NCI-H2171 treated with DMSO at 0.1 percent for 48 hours (cell line): ENCODE measurements at regions not wholly inside any gene's neighbourhood (a gene's known extent, or its start where the extent isn't known, plus 50 kb on each side); places are given as distances from the start of the nearest gene placed in this dataset.
A peak's percentile ranks its signal among the peaks of the same experiment; 100 is the strongest.

Source experiments
- DNase-seq: peaks from one replicate; lab custom pipeline; 2025; lab: John Stamatoyannopoulos, UW

DNA sequence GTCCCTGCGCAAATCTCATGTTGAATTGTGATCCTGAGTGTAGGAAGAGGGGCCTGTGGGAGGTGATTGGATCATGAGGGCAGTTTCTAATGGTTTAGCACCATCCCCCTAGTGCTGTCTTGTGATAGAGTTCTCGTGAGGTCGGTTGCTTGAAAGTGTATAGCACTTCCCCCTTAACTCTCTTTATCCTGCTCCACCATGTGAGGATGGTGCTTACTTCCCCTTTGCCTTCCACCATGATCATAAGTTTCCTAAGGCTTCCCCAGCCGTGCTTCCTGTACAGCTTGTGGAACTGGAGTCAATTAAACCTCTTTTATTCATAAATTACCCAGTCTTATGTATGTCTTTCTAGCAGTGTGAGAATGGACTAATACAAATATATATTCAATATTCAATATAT, 303.7 kb upstream of the SEL1L start:
- DNase-seq = no peak

DNA sequence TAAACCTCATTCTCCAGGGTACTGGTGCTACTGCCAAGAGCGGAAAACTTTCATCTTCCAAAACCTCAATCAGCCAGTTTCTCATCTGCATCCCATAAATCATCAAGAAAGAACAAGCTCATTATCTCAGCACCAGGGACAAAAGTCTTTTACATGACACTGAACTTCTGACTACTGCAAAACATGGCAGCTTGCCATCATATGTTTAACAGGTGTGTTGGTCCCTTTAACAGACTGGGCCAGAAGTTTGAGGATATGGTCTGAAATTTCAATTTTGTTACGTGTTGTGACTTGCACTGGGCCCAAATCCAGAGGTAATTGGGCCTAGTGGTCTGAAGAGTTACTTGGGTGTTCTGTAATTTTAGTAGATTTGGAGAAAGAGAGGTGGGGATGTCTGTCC, 305.4 kb upstream of the SEL1L start:
- peak; percentile 23 for DNase-seq

DNA sequence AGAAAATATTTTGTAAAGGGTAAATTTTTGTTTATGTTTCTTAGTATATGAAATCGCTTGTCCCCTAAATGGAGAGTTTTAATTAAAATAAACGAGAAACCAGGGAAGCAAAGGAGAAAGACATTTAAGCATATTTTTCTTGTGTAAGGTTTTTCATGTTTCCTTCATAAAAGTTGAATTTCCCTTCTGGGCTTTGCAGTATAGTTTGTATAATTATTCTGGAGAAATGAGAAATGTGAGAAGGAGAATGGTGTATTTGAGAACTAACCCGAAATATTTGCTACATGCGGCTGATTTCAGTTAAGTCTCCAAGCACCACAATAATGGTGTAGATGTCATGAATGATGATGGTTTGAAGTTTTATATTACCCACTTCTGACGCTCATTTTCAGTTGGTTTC, 307.7 kb upstream of the SEL1L start:
- no peak for DNase-seq

DNA sequence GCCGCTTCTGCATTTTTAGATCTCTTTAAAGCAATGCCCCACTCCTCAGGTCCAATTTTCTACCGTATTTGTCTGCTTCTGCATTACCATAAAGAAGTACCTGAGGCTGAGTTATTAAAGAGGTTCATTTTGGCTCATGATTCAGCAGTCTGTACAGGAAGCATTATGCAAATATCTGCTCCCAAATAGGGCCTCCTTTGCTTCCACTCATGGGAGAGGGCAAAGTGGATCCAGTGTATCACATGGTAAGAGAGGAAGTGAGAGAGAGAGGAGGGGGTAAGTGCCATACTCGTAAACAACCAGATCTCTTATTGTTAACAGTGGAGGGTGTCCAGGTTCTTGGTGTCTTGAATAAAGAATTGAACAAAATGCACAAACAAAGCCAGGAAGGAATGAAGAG, 316.1 kb upstream of the SEL1L start:
- DNase-seq = no peak

DNA sequence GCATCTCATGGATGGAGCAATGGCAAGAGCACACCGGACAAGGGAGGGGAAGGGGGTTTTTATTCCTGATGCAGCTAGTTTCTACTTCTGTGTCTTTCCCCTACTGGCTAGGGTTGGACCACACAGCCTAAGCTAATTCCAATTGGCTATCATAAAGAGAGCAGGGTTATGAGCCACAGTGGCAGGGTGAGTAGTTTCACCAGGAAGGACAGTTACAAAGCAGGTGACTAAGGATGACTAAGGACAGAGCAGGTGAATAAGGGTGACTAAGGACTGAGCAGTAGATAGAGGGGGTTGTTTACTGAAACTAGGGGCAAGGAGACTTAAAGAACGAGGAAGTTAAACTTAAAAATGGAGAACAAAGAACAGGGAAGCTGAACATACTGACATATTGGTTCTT, 321.4 kb upstream of the SEL1L start:
- DNase-seq = no peak

DNA sequence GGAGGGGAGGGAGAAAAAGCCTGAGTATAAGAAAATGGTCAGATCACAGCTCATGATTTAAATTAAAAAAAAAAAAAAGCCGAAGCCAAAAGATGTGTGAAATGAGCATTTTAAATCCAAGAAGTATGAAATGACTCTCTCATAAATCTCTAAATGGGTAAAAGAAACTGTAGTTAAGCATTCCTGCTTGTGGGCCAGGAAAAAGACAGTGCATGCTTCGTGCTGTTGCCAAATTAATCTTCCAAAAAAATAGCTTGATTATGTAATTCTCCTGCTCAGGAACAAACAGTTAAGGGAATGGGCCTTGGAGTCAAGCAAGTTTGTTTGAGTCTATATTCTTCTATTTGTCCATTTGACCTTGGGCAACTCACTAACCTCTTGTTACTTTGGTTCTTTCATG, 325.4 kb upstream of the SEL1L start:
- DNase-seq = no peak

DNA sequence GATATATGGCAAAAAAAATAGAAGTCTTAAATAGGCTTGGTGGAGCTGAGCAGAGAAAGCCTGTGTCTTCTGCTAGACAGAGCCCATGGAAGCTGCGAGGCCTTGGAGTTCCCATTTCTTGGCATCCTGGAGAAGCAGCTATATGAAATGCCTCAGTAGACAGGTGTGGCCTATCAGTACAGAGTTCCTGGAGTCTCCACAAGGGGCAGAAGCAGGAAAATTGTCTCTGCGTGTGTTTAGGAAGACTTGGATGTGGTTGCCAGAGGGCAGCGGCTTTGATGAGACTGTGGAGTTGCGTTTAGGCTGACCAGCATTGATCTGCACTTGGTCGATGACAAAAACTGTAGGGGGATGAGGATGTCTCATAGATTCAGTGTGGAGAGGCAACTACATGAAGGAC, 334.5 kb upstream of the SEL1L start:
- peak; percentile 19 for DNase-seq

DNA sequence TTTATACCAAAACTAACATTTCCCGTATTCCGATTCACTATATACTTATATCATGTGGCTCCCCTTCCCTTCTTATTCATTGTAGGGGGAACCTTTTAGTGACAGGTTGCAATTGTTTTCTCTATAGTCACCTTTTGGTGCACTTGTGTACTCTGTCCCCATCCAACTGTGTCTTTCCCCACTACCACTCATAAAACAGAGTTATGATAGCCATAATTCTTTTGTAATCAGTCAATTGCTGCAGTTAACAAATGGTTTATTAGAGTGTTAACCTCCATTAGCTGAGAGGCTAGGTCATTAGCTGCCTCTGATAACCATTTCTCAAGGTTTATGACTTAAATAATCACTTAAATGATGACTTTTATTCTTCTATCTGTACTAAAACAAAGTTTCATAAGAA, 338.1 kb upstream of the SEL1L start:
- no peak for DNase-seq

DNA sequence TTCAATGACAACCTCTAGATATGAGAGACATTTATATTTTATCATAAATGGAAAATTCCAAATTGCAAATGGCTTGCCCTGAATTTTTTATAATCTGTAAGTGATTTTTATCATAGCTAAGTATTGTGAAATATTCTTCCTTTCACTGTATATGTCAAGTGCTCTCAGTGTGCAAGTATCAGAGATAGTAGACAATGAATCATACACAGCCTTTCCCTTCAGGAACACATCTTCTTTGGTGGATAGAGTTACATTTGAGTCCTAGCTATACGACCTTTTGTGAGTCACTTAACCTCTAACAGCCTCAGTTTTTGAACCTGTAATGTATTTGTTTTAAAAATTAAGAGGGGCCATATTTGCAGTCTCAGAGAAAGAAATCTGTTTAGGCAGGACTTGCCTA, 350.7 kb upstream of the SEL1L start:
- no peak for DNase-seq

DNA sequence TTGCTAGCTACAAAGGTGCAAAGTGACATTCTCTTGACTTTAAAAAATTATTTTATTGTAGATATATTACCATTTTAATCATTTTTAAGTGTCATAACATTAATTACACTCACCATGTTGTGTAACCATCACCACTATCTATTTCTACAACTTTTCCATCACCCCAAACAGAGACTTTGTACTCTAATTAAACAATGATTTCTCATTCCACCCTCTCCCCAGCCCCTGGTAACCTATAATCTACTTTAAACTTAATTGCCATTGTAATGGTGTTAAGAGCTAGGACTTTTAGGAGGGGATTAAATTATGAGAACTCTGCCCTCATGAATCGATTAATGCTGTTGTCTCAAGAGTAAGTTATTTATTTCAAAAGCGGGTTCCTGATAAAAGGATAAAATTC, 352.9 kb upstream of the SEL1L start:
- no peak for DNase-seq

DNA sequence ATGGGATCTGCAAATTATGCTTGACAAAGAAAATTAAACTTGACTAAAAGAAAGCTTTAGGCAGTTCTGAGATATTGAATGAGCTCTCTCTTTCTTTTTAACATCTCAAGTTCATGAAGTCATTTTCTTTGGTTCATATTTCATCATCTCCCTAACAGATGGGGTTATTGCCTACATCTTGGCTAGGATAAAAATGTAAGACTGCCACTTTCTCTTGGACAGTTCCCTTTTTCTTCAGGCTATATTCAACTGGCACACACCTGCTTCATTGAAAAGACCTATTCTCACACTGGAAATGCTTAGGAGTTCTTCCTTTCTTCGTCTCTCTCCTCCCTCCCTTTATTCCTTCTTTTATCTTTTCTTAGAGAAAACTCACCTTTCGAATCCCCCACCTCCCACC, 355.9 kb upstream of the SEL1L start:
- peak; percentile 16 for DNase-seq

DNA sequence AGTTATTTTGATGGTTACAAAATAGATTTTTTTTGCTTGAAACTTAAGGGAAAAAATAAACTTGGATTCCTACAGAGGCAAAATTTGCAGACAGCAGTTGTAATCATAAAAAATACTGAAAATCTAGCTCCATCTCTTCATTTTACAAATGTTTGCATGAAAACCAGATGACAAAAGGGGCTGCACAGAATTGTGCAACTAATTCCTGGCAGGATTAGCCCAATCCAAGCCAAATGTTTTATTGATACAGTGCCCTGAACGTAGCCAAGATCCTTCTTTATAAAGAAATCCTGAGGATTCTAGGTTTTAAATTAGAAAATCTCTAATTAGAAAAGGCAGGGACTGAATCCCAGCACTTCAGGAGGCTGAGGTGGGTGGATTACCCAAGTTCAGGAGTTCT, 356.4 kb upstream of the SEL1L start:
- no peak for DNase-seq

DNA sequence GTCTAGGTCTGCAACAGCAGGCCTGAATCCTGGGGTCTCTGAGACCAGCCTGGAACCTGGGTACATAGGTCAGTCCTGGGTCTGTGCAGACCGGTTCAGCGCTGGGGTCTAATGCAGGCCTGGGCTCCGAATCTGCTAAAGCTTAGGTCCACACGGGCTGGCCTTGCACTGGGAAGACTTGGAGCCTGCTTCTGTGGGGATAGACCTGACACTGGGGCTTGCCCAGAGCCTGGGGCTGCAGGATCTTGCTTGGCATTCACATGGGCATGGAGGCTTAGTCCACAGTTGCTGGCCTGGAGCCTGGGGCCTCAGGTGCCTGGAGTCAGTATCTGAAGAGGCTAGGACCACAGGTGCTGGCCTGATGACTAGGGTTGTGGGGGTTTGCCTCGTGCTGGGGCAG, 369.8 kb upstream of the SEL1L start:
- DNase-seq = no peak

DNA sequence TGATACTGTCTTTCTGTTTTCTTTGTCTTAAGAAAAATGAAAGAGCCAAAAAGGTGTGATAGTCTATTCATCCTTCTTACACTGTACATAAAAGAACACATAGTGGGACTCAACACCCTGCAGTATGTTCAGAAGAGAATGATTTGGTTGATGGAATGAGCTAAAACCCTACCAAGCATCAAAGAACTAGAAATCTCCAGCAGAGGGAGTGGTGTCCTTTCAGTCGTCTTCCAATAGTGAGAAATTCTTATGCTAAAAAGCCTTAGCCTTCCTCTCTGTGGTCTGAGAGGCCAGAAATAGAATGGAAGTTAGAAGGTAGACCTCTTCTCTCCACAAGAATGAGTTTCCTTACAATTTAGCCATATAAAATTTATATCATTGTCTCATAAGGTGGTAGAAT, 393.4 kb upstream of the SEL1L start:
- DNase-seq = peak; percentile 48

DNA sequence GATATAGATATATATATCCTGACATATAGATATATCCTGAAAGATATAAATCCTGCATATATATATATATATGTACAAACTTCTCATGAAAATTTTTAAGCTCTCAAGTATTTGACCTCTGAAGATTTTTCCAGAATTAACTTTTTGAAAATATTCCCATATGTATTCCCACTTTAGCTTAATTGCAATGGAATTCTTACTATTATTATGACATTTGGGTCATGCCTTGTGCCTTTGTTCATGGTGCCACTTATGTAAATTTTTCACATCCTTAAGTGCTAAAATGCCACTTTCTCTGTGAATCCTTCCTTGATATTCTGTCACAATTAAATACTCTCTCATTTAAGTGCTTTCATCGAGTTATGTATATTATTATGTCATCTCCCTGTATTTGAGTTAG, 398.2 kb upstream of the SEL1L start:
- DNase-seq = no peak

DNA sequence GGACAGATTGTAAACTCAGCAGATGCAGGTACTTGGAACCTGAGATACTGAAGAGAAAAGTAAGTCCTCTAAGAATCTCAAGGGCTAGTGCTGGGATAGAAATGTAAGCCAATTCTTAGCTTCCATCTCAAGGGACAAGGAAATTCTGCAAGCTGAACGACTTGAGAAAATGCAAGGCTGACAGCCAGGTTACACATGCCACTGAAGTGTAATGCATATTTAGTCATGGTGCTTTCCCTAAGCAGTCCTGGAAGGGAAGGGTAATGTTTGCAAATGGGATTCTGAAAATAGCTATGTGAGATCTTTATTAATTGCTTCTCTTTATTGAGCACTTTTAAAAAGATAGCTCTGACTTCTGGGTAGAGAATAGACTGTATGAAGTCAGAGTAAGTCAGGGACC, 402.7 kb upstream of the SEL1L start:
- no peak for DNase-seq

DNA sequence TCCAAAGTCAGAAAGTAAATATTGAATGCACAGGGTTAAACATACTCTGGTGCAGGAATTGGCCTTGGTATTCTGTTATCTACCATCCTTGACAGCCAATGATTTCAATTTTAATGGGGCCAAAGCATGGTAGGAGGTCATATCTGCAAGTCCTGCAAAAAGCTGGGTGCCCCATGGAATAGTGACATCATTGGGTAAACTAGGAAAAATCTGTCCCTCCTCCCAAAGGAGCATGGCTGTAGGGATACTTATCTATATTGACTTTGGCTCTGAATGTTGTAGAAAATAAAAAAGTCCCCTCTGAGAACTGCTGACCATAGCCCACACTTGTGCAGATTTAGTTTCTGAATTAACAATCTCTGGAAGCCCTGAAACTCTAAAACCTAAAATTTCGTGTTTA, 403.2 kb upstream of the SEL1L start:
- no peak for DNase-seq

DNA sequence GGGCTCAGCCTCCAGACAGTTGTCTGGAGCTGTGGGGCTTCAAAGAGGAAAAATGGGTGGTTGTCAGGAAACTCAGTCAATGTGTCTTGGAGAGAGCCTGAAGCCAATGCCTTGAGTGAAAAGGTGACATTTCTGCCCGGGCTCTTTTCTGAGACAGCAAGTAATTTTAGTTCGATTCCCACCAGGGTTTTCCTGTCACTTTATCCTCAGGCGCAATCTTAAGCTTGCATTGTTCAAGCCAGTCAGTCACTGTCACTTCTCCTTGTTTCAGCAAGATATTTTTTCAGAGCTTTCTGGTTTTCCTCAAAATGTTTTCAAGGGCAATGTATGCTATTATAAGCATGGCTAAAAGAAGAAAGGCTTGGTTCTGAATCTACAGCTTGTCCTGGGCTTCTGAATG, 404.7 kb upstream of the SEL1L start:
- no peak for DNase-seq

DNA sequence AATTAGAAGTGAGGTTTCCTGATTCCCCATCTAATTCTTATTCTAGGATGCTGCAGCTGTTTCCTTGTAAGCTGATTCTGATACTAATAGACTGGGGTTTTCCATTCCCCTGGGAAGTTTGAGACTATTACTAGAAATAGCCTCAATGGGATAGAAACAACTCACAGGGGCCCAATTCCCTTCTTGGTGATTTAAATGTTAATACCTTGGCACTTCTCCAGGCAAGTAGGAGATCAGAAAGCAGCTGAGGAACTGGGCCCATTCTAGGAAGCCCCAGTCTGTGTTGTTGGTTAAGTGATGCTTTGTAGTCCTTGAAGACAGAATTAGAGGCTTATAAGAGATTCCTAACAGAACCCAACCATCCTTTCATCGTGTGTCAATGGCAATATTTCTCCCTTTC, 407.0 kb upstream of the SEL1L start:
- peak; percentile 51 for DNase-seq

DNA sequence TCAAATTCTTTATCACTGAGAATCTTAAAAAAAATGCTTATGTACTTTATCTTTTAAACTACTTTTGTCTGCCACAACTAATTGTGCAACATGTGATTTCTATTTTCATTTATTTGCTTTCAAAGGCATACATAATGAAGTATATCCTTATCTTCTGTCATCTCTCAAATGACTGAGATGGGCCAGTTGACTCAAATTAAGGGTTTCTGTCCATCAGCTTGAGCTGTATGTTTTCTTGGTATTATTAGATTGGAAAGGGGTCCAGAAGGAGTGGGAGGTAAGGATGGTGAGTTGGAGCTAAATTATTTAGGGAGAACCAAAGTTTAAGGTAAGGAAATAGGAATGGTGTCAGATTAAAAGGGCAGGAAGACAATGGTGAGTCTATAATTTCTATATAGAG, 408.4 kb upstream of the SEL1L start:
- DNase-seq = no peak

DNA sequence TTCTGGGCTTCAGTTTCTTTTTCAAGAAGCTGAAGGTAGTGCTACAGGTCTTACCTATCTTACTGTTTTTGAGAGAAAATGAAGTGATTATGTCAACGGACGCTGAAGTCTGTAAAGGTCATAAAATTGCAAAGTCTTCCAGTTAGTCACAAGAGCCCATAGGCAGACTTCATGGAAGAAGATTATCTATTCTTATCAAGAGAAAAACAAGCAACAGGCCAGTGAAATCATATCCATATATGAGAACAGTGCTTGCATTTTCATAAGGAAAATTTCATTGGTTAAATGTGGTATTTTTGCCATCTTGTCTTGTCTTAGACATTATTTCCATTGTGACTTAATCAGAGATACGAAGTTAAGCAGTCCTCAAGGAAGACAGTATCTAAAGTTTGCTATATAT, 412.7 kb upstream of the SEL1L start:
- no peak for DNase-seq

DNA sequence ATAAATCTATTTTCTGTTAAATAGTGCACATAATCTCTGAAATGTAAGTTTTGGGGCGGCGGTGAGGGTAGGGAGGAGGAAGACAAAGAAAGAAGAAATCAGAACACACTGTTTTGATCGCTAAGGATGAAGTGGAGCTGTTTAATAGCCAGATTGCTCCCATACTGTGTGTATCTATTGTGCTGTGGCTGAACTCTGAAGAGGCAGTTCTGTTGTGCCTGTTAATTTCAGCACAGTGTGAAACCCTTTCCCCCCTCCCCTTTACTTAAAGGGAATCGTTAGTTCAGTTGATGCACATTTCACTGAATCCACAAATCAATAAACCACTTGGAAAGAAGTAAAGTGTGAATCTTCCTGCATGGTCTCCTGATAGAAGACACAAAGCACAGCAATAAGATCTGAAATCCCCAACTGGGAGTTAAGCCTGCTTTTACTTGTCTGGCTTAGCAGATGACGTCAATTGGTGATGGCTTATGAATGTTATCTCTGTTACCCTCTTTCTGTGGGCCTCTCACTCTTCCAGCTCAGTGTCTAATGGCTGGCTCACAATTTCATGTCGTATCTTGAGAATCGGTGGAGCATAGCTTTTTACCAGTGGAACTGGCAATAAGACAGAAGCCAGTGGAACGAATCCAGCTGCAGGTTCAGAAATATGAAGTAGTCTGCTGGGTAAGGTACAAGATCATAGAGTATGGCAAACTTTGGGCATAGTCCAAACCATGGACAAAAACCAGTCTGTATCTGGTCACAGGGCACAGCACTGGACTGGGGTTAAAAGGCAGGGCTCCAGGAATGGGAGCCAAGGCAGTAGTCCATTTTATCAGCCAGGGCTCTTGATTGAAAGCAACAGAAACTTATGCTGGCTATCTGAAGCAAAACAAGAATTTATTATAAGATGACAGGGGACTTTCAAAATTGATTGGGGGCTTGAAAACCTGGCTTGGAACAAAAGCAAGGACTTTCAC, 413.5 kb upstream of the SEL1L start:
- DNase-seq = peak; percentile 50

DNA sequence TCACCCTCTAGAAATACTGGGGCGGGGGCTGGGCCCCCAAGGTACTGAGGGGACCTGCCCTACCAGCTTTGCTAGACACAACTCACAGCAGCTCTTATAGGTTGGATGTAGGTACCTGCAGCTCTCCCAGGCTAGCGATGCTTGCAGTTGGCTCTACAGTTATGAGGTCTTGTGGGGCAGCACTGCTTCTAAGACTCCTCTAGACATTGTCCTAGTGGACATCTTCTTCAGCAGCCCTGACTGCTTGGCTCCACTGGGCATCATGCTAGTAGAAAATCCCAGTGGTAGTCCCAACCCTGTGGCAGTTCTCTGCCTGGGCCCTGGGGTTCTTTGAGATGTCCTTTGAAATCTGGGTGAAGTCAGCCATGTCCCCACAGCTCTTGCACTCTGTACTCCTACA, 419.3 kb upstream of the SEL1L start:
- DNase-seq = no peak

DNA sequence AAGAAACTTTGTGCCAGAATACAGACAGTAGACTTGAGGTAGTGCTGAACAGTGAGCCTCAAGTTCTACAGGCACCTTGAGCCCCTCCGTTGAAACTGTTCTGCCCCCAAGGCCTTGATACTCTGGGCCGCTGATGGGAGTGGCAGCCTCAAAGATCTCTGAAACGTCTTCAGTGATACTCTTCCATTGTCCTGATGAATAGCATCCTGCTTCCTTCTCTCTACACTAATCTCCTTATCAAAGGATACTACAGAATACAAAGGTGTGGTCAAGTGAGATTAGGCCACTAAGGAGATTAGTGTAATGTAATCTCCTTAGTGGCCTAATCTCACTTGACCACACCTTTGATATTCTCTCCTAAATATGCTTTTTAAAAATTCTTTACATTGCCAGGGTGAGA, 419.8 kb upstream of the SEL1L start:
- DNase-seq = no peak
